Stimulated activated CD4-positive, alpha-beta T cell treated with anti-CD3 and anti-CD28 coated beads, Interleukin-12 subunit alpha, Interleukin-12 subunit beta, amount 100 ng/mL, for 4 hours (primary cell): ENCODE measurements at regions not wholly inside any gene's neighbourhood (a gene's known extent, or its start where the extent isn't known, plus 50 kb on each side); places are given as distances from the start of the nearest gene placed in this dataset.

Source experiments
- DNase-seq: peaks from one replicate; pipeline ENCODE4 v3.0.0-alpha.2; 2020

GRCh38 chr17:77001487-77001886, 133.3 kb downstream of the MGAT5B start:
- no peak for DNase-seq

GRCh38 chr17:77002103-77003045, 134.2 kb downstream of the MGAT5B start:
- no peak for DNase-seq

- DNase-seq = no peak
Observed at GRCh38 chr17:77003699-77004098, 135.5 kb downstream of the MGAT5B start.

GRCh38 chr17:77006971-77007649, 133.7 kb upstream of the SEC14L1 start:
- DNase-seq = no peak

- no peak for DNase-seq
Observed at GRCh38 chr17:77009877-77010276, 130.9 kb upstream of the SEC14L1 start.

- no peak for DNase-seq
Observed at GRCh38 chr17:77010667-77011066, 130.1 kb upstream of the SEC14L1 start.

GRCh38 chr17:77011173-77012011, 129.4 kb upstream of the SEC14L1 start:
- DNase-seq = peak; percentile 45

- no peak for DNase-seq
Observed at GRCh38 chr17:77018504-77018903, 122.3 kb upstream of the SEC14L1 start.

GRCh38 chr17:77019893-77020379, 120.8 kb upstream of the SEC14L1 start:
- no peak for DNase-seq

- no peak for DNase-seq
Observed at GRCh38 chr17:77020973-77021372, 119.8 kb upstream of the SEC14L1 start.

- DNase-seq = no peak
Observed at GRCh38 chr17:77022766-77023165, 118.0 kb upstream of the SEC14L1 start.

GRCh38 chr17:77025781-77026180, 115.0 kb upstream of the SEC14L1 start:
- no peak for DNase-seq

GRCh38 chr17:77027271-77027889, 113.4 kb upstream of the SEC14L1 start:
- DNase-seq = no peak

- no peak for DNase-seq
Observed at GRCh38 chr17:77028900-77029299, 111.9 kb upstream of the SEC14L1 start.

GRCh38 chr17:77032929-77033328, 107.8 kb upstream of the SEC14L1 start:
- no peak for DNase-seq

GRCh38 chr17:77033892-77034404, 106.8 kb upstream of the SEC14L1 start:
- DNase-seq = no peak

GRCh38 chr17:77034677-77035424, 105.9 kb upstream of the SEC14L1 start:
- no peak for DNase-seq

- DNase-seq = no peak
Observed at GRCh38 chr17:77035526-77035925, 105.2 kb upstream of the SEC14L1 start.

- DNase-seq = no peak
Observed at GRCh38 chr17:77036136-77036840, 104.5 kb upstream of the SEC14L1 start.

- DNase-seq = no peak
Observed at GRCh38 chr17:77036841-77037381, 103.9 kb upstream of the SEC14L1 start.

- no peak for DNase-seq
Observed at GRCh38 chr17:77037943-77038342, 102.8 kb upstream of the SEC14L1 start.
